Dedifferentiated amniotic fluid mesenchymal stem cell (primary cell): ENCODE measurements at regions not wholly inside any gene's neighbourhood (a gene's known extent, or its start where the extent isn't known, plus 50 kb on each side); places are given as distances from the start of the nearest gene placed in this dataset.
A peak's percentile ranks its signal among the peaks of the same experiment; 100 is the strongest.

Experiments used
- DNase-seq: peaks from one replicate; pipeline ENCODE4 v3.0.0-alpha.2; 2016; ENCODE audit errors: extremely low spot score

DNA sequence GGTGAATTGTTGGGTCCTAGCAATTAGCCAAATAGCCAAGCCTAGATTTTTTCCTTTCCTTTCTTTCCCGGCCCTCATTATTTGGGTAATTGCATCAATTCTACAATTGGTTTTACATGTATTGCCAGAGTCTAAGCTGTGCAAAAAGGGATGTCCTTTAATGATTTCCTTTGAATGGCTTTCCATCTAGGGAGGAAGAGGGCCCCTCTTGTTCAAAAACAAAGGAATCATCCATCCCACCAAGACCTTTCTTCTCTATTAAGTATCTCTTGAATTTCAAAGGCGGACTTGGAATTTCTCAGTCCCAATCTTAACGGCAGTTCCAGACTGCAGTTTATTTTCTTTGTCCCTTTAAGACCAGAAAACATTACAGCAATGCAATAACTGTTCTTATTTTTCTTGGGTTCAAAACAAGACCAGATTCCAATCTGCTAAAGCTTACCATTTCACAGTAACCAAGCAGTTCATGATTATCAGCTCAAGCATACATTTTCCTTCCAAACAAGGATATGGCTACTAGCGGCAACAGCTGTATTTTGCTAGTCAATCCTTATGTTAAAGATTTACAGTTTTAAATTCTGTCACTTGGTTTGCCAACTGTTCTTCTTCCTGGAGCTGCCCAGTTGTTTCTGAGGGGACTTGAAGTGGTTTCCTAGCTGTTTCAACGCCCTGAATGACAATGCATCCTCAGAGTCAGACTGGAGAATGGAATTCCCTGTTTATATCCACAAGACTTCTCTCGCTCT is 91.4 kb upstream of the LRIG1 start:
- DNase-seq: no peak

DNA sequence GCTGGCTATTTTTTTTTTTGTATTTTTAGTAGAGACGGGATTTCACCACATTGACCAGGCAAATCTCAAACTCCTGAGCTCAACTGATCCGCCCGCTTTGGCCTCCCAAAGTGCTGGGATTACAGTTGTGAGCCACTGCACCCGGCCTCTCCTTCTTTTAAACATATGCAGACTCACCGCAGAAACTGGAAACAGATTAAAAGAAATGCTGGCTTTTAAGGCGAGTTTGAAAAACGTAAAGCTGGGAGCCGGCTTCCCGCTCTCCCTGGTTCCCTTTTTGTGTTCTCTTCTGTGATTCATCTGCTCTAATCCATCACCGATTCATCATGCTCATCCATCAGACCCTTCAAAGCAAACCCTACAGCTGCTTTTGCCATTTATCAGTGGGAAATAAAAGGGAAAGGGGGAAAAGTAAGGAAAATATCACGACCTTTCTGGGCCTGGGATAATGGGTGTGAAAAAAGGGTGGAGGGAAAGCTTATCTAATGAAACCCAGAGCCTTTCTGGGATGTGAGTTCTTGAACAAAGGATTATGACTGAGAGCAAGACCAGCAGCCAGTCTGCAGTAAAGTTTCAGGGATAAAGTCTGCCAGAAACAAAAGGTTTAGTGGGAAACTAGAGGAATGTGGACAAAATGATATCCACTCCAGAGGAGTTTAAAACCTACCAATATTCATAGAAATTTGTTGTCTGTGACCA is 92.3 kb upstream of the LRIG1 start:
- no peak for DNase-seq

DNA sequence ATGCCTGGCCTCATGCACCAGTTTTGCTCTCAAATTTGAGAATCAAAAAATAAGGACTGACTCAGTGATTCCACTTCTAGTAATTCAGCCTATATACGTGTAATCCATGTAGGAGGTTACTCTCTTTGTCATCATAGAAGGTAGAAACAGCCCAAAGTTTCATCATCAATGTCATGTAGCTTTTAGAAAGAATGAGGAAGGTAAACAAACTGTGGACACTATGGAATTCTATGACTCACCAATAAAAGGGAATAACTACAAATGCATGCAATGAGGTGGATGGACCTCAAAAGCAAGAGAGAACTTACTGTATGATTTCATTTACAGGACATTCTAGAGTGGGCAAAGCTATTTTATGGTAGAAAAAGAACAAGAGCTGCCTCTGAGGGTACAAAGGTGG is 93.2 kb upstream of the LRIG1 start:
- DNase-seq: peak; percentile 92

DNA sequence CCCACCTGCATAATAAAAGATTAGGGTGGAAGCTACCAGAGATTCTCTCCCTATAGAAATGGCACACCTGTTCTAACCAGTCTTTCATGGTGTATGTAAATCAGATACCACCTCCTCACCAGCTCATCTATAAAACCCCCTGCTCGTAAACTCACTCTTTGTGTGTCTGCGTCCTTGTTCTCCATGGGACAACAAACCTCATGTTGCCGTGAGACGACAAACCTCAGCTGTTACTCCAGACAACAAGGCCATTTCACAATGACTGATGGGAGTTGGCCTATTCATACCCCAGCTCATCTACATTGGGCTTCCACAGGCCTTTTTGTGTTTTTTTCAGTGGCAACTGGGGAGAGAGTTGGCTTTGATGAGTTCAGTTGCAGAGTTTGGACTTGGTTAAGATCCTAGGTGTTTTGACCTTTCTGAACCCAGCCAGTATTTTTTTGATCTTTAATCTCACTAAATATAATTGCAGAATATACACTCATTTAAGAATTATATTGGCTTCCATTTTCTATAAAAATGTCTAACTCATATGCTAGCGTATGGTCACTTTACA is 96.6 kb upstream of the LRIG1 start:
- DNase-seq: no peak

DNA sequence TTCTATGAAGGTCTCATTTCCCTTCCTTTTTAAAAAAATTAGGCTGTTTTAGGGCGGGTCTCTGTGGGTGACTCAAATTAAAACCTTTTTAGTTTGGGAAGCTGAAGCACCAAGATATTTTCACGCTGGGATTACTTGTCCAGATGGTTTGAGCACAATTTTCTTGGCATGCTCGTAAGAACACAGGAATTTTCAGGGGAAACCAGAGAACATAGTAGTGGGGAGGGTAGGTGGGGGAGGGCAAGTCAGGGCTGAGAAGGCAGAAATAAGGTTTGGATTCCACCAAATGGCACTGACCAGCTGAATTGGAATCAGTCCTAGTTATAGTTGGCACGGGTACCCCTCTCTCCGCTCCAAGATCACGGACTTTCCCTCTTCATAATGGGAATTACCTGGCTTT is 97.3 kb upstream of the LRIG1 start:
- peak; percentile 71 for DNase-seq

DNA sequence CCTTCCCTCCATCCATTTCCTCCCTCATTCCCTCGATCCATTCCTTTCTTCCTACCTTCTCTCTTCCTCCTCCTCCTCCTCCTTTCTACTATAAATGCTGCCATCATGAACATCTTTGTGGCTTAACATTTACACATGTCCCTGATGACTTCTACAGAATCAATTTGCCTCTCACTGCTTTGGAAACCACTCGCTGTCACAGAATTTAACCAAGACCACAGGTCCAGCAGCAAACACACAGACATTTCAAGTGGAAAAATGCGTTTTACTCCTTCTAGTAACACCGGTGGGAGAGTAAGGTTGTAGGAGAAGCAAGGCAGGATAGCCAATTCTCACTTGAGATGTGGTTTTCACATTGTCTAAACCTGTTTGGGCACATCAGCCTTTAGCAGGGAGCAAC is 101.4 kb upstream of the LRIG1 start:
- no peak for DNase-seq

DNA sequence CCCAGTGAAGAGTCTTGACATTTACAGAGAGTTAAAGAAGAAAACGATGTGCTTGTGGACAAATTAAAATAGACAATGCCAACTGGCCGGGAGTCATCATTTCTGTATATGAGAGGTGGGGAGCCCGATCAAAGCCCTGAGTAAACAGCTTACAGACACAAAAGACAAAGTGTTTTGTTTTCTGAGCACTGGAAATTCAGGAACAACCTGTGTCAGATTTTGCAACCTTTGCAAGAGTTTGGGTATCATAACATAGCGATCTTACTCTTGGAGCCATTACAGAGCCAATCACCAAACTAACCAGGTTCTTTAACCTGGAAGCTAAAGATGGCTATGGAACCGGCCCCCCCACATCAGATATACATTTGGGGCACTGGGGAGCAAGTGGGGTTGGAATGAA is 101.9 kb upstream of the LRIG1 start:
- no peak for DNase-seq

DNA sequence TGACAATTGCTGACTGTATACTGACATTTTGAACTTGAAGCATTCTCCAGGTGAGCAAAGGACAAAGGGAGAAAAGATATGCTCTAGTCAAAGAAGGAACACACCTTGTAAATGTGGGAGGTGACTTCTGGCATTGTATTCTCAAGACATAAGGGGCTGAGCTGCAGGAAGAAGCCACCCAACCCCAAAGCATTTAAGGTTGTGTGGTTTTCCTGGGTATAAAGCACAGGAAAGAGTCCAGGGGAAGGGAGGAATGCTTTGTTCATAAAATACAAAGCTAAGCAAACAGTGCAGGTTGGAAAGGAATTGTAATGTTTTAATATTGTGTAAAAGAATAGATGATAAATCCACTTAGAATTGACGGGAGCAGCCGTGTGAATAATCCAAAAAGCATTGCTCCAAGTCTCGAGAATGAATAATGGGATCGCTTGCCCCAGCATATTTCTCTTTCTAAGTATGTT is 102.4 kb upstream of the LRIG1 start:
- no peak for DNase-seq

DNA sequence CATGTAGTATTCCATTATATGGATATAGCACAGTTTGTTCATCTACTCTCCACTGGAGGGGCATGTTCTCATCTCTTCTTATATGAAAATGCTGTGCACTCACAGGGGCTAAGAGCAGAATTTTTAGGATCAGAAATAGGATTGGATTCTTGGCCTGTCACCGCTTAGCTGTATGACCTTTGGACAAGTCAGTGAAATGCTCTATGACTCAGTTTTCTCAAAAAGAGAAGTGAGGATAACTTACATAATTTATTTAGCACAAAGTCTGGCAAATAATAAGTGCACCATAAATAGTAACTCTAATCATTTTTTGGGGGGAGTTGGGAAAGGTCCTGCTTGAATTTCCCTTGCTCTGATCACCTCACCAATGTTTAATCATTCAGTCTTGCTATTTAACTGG is 103.7 kb upstream of the LRIG1 start:
- DNase-seq: no peak

DNA sequence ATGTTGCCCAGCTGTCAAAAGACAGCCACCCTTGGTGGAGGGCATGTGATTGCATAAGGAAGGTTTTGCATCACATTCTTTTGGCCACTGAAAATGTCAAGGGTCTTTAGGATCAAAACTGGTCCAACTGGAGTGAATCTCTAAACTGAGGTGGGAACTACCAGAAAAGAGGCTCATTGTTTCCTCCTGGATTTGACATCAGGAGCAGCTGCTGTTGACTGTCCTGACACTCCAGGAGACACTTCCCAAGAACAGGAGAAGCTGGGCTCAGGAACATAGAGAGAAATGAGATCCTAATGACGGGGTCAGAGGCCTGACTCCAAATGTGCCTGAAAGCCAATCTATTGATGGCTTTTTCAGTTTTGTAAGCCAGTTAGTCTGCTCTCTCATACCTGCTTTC is 105.3 kb upstream of the LRIG1 start:
- DNase-seq: no peak

DNA sequence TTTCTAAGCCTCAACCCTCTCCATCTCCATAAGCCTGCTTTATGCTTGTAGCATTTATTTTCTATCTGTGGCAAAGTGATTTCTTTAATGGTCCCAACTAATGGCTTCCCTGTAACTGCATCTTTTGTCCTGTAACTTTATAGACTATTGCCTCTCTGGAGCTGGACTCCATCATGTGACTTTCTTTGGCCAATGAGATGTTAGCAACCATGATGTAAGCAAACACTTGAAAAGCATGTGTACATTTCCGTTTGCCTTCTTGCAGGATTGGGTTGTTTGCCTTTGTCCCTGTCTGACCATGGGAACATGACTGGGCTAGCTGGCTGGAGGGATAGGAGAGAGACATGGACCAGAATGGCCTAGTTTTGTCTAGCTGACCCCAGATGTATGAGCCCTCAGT is 106.0 kb upstream of the LRIG1 start:
- DNase-seq: no peak

DNA sequence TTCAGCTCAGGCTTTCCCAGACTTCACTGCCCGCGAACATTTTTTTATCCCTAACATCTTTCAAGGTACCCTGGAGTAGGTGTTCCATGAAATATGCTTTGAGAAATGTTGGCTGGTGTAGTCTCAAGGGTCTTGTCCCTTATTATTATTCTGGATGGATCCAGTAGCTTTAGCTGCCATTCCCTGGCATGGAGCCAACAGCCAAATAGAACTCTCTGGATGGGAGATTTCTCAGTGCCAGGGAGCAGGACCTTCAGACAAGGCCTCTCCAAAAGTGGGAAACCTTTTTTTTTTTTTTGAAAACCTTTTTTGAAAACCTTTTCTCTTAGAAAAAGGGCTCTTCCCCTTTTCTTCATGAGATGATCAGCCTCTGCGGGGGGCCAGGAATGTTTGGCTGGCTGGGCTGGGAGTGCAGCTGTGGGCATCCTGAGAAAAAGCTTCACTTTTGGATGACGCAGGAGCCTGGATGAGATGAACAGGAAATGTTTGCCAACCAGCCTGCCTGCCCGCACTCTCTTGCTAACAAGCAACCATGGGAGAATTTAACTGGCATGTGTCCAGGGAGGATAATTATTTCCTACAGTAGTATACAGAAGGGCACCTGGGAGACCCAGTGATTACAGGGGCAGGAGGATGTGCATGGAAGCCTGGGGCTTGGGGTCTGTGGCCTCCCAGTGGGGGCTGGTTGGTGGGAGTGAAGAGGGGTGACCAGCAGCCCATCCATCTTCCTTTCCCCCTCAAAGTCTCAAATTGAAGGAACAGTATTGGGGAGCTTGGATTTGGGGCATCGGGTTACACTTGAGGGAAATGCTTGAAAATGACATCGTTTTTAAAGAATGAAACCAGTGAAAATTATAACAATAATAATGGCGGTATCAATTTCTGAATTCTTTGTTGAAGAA is 109.1 kb upstream of the LRIG1 start:
- no peak for DNase-seq

DNA sequence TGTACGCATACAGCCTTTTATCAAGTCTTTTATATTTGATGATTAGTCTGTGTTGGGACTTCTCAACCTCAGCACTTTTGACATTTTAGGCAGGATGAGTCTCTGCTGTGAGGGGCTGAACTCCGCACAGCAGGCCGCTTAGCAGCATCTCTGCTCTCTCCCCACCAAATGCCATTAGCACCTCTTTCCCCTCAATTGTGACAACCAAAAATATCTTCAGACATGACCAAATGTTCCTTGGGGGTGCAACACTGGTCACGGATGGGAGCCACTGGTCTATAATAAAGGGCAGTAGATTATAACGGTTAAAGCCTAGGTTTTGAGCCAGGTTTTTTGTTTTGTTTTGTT is 109.7 kb upstream of the LRIG1 start:
- DNase-seq: no peak

DNA sequence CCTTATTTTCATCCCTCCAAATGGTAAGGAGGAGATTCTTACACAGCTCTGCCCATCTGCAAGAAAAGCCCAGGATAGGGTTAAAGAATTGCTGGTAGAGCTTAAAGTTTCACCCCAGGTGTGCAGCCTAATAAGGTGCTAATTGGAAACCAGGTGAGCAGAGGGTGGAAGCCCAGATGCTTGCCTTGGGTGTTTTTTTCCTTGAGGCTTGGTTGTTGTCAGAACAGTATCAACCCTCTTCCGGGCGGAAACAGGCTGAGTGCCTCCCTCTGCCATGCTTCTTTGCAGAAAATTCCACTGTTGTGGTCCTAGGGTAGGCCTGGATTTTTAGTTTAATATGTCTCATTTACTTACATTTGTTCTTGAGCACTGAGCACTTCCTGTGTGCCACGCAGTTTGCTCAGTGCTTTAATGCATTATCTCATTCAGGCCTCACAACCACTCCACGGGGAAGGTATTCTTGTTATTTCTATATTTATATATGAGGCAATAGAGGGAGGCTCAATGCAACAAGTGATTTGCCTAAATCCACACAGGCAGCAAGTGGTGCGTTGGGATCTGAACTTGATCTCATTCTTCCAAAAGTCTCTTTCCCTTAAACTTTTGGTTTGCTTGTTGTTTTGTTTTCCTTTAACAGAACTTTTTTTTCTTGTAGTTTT is 115.0 kb upstream of the LRIG1 start:
- DNase-seq: no peak

DNA sequence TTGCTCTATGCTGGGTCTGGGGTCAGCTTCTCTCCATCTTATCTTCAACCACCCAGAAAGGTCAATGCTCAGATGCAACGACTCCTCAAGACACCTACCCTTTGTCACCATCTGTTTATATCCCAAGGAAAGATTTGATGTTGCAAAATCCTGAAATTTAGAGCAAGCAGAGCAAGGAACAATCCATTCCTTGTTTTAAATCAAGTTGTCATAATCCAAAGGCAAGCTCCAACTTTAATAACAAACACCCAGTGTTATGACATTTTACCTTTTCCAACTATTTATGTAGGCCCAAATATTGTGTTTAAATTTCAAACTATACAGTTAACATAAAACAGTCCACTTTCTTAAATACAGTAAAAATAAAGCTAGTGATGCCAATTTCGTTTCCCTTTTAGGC is 116.5 kb upstream of the LRIG1 start:
- no peak for DNase-seq

DNA sequence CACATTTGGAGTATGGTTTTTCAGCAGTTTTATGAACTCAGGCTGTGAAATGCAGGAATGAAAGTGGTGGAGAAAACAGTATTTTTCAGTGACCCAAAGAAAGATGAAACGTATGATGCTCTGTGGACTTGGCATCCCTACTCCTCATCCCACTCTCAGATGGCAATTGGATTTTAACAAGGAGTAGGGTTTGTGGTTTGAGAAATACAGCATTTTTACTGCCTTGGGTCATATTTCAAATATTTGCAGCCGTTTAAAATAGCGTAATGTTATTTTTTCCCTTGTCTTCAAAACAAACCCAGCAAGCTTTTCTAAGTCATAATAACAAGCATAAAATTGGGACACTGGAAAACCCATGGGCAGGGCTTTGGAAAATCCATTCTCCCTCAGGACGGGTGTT is 117.2 kb upstream of the LRIG1 start:
- peak; percentile 80 for DNase-seq

DNA sequence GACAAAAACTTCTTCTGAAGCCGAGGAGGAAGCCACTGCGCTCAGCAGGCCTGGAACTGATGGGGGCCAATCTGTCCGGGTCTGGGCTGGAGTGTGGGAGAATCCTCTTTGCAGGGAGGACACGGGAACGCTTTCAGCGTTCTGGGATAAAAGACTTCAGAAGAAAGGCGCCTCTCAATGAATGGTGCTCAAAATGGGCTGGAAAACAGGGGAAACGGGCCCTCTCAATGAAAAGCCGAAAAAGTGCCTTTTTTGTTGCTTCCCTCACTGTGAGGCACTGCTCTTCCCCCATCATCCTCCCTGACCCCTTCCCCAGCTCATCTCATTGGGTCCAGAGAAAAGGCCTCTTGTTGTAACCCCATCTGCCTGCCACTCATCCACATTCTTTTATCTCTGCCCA is 119.5 kb upstream of the LRIG1 start:
- DNase-seq: no peak

DNA sequence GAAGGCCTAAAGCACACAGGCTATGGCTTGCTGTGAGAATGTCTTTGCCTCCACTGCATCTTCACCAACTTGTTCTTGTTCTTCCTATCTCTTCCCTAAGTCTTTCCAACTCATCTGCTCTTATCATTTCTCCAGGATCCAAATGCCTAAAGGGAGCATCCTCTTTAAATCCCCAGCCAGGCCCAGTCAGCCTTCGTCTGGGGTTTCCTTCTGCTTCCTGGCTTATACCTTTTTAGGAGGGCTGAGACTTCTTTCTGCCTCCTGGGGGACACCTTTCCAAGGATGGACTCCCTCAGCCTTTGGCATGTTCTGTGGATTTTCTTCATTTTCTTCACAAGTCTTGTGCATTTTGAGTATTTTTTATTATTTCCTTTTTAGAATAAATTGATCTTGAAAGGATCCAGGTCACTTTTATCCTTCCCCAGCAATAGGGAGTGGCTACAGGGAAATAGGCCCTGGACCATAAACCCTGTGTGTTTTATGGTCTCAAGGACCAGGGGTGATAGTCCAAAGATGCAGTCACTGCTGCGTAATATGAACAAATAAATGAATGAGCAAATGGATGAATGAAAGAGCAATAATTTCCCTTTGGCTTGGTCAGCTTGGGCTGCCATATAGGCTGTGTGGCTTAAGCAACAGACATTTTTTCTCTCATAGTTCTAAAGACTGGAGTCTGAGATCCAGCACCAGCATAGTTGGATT is 122.1 kb upstream of the LRIG1 start:
- no peak for DNase-seq

DNA sequence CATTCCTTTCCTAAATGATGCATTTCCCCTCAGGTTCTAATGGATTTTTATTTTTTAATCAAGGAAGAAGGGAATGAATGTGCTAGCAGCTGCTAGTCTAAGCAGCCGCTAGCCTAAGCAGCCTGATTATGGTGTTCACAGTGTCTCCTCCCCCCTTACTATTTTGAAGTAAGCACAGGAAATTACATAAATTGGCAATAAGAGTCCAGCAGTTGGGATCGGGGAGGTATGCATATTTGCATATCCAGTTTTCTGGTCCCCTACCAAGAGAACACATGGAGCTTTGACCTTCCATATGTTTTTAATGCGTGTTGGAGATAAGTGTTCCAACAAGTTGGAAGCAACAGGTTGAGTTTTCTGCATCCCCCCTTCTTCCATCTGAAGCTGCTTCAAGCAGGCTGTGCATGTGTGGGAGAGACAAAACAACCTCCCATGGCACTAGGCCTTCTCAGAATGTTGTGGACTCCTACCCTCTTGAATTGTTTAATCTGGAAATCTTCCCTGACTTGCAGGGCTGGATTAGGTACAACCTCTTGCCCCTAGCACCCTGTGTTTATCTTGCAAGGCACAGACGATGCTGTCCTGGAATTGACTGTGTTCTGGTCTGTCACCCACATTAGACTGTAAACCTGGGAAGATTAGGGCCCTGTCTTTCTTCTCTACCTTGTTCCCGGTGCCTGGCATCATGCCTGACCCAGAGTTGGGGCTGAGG is 124.8 kb upstream of the LRIG1 start:
- no peak for DNase-seq

DNA sequence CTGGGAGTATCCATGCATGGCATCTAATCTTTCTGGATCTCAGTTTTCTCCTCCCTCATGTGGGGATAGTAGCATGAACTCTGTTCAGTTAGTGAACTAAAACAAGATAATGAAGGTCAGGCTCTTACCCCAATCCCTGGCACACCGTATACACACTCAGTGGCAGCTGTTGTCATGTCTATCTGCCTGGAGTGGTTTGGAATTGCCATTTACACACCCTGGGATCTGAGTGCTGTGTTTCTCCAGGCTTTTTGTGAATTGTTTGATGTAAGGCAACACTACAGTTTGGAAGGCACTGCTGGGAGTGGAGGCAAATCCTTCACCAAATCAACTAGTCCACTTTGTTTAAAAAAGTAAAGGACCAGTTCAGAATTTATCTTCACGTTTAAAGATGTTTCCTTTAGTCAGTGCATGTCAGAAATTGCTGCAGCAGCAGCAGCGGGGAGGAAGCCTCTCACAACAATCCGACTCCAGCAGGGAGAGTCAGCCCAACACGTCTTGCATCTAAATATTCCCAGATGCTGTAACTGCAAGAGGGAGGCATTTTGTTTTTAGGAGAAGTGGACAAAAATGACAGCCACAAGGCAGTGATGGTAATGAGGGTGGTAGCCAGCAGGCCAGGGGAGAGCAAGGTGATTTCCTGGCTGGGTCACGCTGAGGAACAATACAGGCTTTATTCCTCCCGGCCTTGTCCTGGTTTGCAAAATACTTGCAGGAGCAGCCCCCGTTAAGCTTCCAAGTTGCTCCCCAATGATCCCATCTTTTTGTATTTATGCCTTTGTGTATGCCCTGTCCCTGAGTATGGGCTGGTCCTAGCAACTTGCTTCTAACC is 128.5 kb upstream of the LRIG1 start:
- DNase-seq: no peak
